GM18867 (cell line): ENCODE measurements at regions not wholly inside any gene's neighbourhood (a gene's known extent, or its start where the extent isn't known, plus 50 kb on each side); places are given as distances from the start of the nearest gene placed in this dataset.

ENCODE experiments used
- ATAC-seq: cut with Tn5 transposase; IDR thresholded peaks from one replicate; pipeline ENCODE4 v1.9.1; 2021; ENCODE audit warnings: mild to moderate bottlenecking, moderate library complexity; ENCODE audit not compliant: unreplicated experiment

GRCh38 chr4:33283818-33284217 is 2563.6 kb downstream of the PCDH7 start:
- ATAC-seq, result no peak

DNA sequence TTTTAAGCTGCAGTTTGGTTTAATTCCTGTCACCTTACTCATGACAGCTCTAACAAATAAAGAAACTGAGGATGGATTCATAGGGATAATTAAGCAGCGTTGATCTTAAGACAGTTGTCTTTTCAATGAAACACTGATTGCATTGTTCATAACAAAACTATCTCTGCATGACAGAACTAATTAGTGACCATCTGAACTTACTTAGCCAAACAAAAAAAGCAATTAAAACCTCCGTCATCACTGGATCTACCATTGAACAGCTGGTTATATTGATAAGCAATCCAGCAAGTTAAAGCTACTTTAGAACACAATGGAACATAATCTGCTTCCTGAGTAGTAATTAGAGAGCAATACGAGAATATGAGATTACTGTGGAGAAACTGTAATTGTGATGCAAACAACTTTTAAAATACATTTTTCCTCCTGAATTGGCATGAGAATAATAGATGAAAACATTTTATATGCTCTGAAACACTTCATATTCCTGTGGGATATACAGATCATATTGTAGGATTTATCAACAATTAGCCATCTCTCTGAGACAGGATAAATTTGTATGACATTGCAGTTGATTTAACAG is 2576.8 kb downstream of the PCDH7 start:
- no peak for ATAC-seq

- ATAC-seq, result no peak
Measured at GRCh38 chr4:33302321-33302720, 2582.2 kb downstream of the PCDH7 start.

- no peak for ATAC-seq
Measured at GRCh38 chr4:33306131-33306530, 2586.0 kb downstream of the PCDH7 start.

DNA sequence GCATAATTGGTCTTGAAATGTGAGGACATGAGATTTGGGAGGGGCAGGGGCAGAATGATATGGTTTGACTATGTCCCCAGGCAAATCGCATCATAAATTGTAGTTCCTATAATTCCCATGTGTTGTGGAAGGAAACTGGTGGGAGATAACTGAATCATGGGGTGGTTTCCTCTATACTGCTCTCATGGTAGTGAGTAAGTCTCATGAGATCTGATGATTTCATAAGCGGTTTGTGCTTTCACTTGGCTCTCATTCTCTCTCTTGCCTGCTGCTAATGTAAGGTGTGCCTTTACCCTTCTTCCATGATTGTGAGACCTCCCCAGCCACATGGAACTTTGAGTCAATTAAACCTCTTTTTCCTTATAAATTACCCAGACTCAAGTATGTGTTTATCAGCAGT is 2595.9 kb downstream of the PCDH7 start:
- no peak for ATAC-seq

DNA sequence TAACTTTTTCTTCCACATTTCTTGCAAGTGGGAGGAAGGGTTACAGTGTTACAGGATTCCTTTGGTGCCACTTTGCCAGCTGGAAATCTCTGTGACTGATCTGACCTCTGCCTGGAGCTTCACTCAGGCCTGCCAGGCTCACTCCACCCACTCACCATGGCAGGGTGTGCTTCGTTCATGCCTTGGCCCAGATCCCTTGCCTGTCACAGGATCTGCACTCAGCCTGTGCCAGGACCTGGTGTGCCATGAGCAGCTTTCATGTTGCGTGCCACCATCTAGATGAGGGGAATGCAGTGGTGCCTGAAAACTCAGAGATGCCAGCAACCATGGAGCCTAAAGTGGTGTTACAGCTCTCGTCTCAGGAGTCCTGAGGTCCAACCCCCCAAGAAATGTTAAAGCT is 2596.4 kb downstream of the PCDH7 start:
- ATAC-seq, result no peak

DNA sequence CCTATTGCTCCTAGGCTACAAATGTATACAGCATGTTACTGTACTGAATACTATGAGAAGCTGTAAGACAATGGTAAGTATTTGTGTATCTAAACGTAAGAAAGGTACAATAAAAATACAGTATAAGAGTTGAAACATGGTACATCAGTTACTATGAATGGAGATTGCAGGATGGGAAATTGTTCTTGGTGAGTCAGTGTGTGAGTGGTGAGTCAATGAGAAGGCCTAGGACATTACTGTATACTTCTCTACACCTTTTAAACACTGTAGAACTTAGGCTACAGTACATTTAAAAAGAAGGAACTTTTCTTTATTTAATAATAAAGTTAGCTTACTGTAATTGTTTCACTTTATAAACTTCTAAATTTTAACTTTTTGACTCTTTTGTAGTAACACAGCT is 2603.2 kb downstream of the PCDH7 start:
- ATAC-seq, result no peak

GRCh38 chr4:33334416-33334815 is 2614.2 kb downstream of the PCDH7 start:
- no peak for ATAC-seq

GRCh38 chr4:33339762-33340161 is 2619.6 kb downstream of the PCDH7 start:
- no peak for ATAC-seq

DNA sequence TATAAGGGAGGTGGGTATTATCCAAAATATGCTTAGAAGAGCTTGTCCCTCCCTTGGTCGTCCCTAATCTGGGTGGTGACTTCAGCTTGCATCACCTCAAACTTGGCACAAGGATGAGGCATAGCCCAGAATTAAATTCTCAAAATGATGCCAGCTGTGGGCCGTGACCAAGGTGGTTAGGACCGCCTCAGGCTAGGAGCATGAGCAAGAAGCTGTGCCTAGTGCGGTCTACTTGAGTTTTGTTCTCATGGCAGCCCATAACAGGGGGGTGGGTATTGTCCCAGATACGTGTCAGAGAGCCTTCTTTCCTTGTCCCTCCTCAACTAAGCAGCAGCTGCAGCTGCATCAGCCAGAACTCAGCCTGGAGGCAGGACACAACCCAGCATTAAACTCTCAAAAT is 2620.0 kb downstream of the PCDH7 start:
- ATAC-seq, result no peak

DNA sequence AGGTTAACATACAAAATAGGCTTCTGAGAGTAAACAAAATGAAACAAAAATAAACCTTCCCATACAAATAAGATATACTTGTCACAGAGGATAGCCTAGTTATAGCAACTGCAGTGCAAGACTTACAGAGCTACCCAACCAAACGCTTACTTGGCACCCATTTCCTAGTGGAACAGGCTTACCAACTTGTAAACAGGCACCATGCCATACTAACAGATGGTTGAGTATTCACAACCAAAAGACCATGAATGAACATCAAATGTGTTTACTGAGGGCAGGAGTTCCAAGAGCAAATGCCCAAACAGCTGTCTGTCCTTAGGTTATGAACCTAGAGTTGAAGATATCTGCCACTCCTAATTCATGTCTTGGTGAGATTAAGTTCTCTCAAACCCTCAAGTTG is 2629.2 kb downstream of the PCDH7 start:
- ATAC-seq, result no peak

DNA sequence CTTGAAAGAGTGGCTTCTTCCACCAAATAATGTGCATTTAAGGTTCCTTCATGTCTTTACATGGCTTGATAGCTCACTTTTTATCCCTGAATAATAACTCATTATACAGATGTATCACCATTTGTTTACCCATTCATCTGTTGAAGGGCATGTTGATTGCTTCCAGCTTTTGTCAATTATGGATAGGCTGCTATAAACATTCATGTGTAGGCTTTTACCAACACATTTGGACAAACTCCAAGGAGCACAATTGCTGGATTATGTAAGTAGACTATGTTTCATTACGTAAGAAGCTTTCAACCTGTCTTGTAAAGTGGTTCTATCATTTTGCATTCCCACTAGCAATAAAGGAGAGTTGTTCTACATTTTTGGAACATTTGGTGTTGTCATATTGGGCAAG is 2637.0 kb downstream of the PCDH7 start:
- no peak for ATAC-seq

DNA sequence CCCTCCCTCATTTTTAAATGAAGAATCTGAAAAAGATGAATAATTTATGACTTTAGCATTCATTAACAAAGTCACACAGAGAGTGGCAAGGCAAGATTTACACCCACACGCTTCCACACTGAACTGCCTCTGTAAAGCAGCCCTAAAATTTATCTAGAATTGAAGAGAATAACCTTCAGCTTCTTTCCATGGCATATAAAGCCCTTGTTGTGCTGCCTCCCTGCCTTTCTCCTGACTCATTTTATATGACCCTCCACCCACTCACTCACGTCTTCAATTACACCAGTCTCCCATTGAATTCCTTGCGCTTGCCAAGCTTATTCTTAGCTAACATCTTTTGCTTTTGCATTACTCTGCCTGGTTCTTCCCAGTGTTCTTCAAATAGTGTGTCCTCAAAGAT is 2649.3 kb downstream of the PCDH7 start:
- no peak for ATAC-seq

DNA sequence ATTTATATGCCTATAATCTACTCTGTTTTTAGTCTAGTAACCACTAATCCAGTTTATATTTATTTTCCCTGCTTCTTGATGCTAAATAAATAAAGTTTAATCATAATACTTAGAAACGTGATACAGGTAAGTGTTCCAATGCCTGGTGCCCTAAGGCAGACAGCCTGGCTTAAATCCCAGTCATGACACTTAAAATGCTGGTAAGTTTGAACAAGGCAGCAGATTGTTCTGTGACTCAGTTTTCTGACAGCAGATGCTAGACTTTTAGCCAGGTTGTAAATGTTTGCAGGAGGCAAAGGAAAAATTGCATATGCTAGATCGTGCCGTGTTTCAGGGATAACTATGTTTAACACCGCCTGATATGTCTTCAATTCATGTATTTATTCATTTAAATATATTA is 2661.6 kb downstream of the PCDH7 start:
- ATAC-seq, result no peak

- no peak for ATAC-seq
Measured at GRCh38 chr4:33386764-33387163, 2666.6 kb downstream of the PCDH7 start.

DNA sequence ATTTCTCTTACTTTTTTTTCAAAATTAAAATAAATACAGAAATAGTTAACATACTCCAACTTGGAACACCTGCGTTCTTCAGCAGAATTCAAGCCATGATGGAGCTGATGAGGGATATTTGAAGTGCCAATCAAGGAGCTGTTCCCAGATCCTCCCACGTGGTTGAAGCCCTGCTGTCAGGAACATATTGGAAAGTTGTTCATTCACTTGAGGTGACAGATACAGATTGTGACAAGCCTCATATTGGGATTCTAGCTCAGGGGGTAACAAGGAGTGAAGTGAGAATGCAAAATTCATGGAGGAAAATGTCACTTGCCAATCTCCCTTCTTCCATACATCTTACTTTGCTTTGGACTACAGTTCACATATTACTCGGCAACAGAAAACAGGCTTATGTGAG is 2670.8 kb downstream of the PCDH7 start:
- ATAC-seq, result no peak

- ATAC-seq, result no peak
Measured at GRCh38 chr4:33395731-33396485, 2675.7 kb downstream of the PCDH7 start.

DNA sequence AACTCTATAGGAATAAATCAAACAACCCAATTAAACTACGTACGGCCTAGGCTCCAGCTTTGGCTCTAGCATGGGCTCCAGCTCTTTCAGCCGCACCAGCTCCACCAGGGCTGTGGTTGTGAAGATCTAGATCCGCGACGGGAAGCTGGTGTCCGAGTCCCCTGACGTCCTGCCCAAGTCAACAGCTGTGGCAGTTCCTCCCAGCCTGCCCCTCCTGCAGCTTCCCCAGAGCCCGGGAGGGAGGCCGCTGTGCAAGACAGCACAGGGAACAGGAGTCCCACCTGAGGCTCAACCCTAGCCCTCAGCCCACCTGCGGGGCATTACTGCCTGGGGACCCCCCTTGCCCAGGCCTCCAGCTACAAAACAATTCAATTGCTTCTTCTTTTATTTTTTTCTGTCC is 2680.3 kb downstream of the PCDH7 start:
- ATAC-seq, result no peak

DNA sequence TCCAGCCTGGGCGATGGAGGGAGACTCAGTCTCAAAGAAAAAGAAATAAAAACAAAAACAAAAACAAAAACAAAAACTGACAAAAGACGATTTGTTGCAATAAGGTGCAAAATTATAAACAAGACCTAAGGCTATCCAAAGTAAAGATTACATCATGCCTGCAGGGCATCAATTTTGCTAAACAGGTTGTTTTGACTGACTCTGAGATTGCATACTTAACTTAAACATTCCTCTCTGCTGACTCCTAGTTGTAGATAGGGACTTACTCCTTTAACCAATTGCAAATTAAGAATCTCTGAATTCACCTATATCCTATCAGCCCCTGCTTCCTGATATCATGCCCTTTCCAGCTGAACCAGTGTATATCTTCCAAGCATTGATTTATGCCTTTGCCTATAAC is 2687.3 kb downstream of the PCDH7 start:
- ATAC-seq, result no peak

GRCh38 chr4:33411182-33411581 is 2691.0 kb downstream of the PCDH7 start:
- ATAC-seq, result no peak

DNA sequence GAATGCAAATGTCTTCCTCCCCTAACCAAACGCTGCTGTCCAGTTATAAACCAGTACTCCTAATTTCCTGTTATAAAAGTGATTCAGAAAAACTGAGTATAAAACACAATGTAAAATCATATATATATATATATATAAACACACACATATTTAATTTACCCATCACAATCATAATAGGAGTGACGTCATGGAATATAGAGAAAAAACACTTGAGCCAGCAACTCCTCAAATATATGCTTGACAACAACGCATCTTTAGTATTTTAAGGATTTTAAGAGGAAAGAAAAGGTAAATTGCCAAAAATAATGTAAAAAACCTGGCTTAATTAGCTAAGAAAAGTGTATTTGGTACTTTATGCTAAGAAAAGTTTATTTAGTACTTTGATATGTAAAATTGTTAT is 2701.7 kb downstream of the PCDH7 start:
- no peak for ATAC-seq

GRCh38 chr4:33422656-33423055 is 2702.5 kb downstream of the PCDH7 start:
- no peak for ATAC-seq

DNA sequence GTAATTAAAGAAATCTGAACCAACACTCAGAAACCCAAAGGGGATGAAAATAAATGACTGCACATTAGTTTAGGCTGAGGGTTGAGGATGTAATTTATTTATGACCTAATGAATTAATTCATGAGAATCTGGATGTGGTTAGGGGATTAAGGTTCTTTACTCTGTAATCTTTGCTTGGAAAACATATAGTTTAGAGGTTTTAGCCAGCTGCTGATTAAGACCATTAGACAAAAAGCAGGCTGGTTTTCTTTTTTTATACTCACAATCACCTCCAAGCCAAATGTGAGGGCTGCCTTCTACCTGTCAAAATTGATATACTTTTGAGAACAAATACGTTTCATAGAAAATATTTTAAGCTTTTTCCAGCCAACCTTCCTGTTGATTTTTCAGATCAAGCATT is 2705.8 kb downstream of the PCDH7 start:
- ATAC-seq, result no peak
